ENCODE measurements at regions not wholly inside any gene's neighbourhood (a gene's known extent, or its start where the extent isn't known, plus 50 kb on each side); places are given as distances from the start of the nearest gene placed in this dataset.

- Histone ChIP-seq H3K4me3 (no peak overlapping the region), H3K36me3 (no peaks in the 10 kb centered on the region), H3K4me1 (no peaks in the 10 kb centered on the region), H3K27me3 (no peaks in the 10 kb centered on the region), H3K9me3 (no peaks in the 10 kb centered on the region), H3K27ac (no peak overlapping the region)
- TF ChIP-seq CTCF (IDR thresholded peaks at IDR 0.05 in 4 of 5, conservative IDR thresholded peaks at IDR 0.05 in 1 of 5), result no peak
- TF ChIP-seq POLR2A (IDR thresholded peaks at IDR 0.05), result no peak
- in situ Hi-C loops (cut with MboI; ENCODE audit: low sequenced_read_pairs in 4 of 4) (no loop called here), intact Hi-C loops (cut with DNase I; ENCODE audit: low total_unique reads) (no loop called here)
- ATAC-seq (no peak), DNase-seq (no peak)
These were observed 431.2 kb upstream of the AUTS2 start for GRCh38 chr7:69166979-69167516.

GRCh38 chr7:69169386-69169785 lies 428.9 kb upstream of the AUTS2 start:
- TF ChIP-seq POLR2A (IDR thresholded peaks at IDR 0.05) (no peak), CTCF (IDR thresholded peaks at IDR 0.05 in 4 of 5, conservative IDR thresholded peaks at IDR 0.05 in 1 of 5) (no peak)
- H3K36me3 ChIP-seq, result no peaks in the 10 kb centered on the region
- in situ Hi-C loops (cut with MboI; ENCODE audit: low sequenced_read_pairs in 4 of 4) (no loop called here), intact Hi-C loops (cut with DNase I; ENCODE audit: low total_unique reads) (no loop called here)
- DNase-seq (no peak), ATAC-seq (no peak)
- H3K4me1 ChIP-seq, result no peaks in the 10 kb centered on the region
- H3K9me3 ChIP-seq, result no peaks in the 10 kb centered on the region
- no peak overlapping the region for H3K27ac ChIP-seq
- no peak overlapping the region for H3K4me3 ChIP-seq
- no peaks in the 10 kb centered on the region for H3K27me3 ChIP-seq

GRCh38 chr7:69172357-69173077 lies 425.8 kb upstream of the AUTS2 start:
- no peaks in the 10 kb centered on the region for H3K27me3 ChIP-seq
- H3K9me3 ChIP-seq, result no peaks in the 10 kb centered on the region
- no peaks in the 10 kb centered on the region for H3K4me1 ChIP-seq
- no peak for ATAC-seq
- H3K4me3 ChIP-seq, result no peak overlapping the region
- no peak overlapping the region for H3K27ac ChIP-seq
- intact Hi-C loops (cut with DNase I; ENCODE audit: low total_unique reads) (no loop called here), in situ Hi-C loops (cut with MboI; ENCODE audit: low sequenced_read_pairs in 4 of 4) (no loop called here)
- TF ChIP-seq CTCF (IDR thresholded peaks at IDR 0.05 in 4 of 5, conservative IDR thresholded peaks at IDR 0.05 in 1 of 5), result no peak
- no peak for TF ChIP-seq POLR2A (IDR thresholded peaks at IDR 0.05)
- DNase-seq, result no peak
- H3K36me3 ChIP-seq, result no peaks in the 10 kb centered on the region

GRCh38 chr7:69173341-69173740 lies 424.9 kb upstream of the AUTS2 start:
- TF ChIP-seq CTCF (IDR thresholded peaks at IDR 0.05 in 4 of 5, conservative IDR thresholded peaks at IDR 0.05 in 1 of 5) (no peak), POLR2A (IDR thresholded peaks at IDR 0.05) (no peak)
- intact Hi-C loops (cut with DNase I; ENCODE audit: low total_unique reads), result no loop called here

More at GRCh38 chr7:69173341-69173740, 424.9 kb upstream of the AUTS2 start:
- H3K4me1 ChIP-seq, result no peaks in the 10 kb centered on the region
- no peak for ATAC-seq
- no peak overlapping the region for H3K27ac ChIP-seq
- H3K4me3 ChIP-seq, result no peak overlapping the region
- DNase-seq, result no peak
- H3K36me3 ChIP-seq, result no peaks in the 10 kb centered on the region
- no peaks in the 10 kb centered on the region for H3K27me3 ChIP-seq
- H3K9me3 ChIP-seq, result no peaks in the 10 kb centered on the region
- in situ Hi-C loops (cut with MboI; ENCODE audit: low sequenced_read_pairs in 4 of 4), result no loop called here

Data from gastrocnemius medialis (tissue), 4 donors.